Stomach (tissue), 8 donors: ENCODE measurements at regions not wholly inside any gene's neighbourhood (a gene's known extent, or its start where the extent isn't known, plus 50 kb on each side); places are given as distances from the start of the nearest gene placed in this dataset.

Source experiments
- DNase-seq, 2 donors: peaks; one replicate each; pipeline versions ENCODE4 v3.0.0 to v3.0.0-alpha.2; 2013 to 2019
- H3K27ac ChIP-seq, 5 donors: fragments of 200-600 bp in 4 of 5; sonication (generic) in 4 of 5; one replicate each; pipeline ENCODE4 v1.5.1; 2013 to 2019; ENCODE audit warnings: mild to moderate bottlenecking in 1 of 5, moderate library complexity in 1 of 5
- H3K27me3 ChIP-seq, 3 donors: fragments of 200-600 bp; sonication (generic); one replicate each; pipeline ENCODE4 v1.5.1; 2017 to 2019; ENCODE audit warnings: mixed run types in 1 of 3
- H3K36me3 ChIP-seq, 4 donors: fragments of 200-600 bp; sonication (generic); 1 replicate in 3 of 4; 2 replicates in 1 of 4; pipeline ENCODE4 v1.5.1; 2016 to 2019
- H3K4me1 ChIP-seq, 4 donors: fragments of 200-600 bp; sonication (generic); one replicate each; pipeline ENCODE4 v1.5.1; 2016 to 2019
- H3K4me3 ChIP-seq, 4 donors: fragments of 200-600 bp; sonication (generic) in 3 of 4; one replicate each; pipeline ENCODE4 v1.5.1; 2016 to 2019; ENCODE audit warnings: mild to moderate bottlenecking in 1 of 4
- H3K9me3 ChIP-seq, 4 donors: fragments of 200-600 bp; sonication (generic); one replicate each; pipeline ENCODE4 v1.5.1; 2016 to 2019
- CTCF ChIP-seq, 7 experiments: fragments of 450-650 bp in 4 of 7; fragments of 200-600 bp in 3 of 7; sonication (generic) in 3 of 7; IDR thresholded peaks; one replicate each; pipeline ENCODE4 v1.5.1; 2016 to 2019; ENCODE audit warnings: antibody characterized with exemption in 7 of 7, control low read depth in 2 of 7, mild to moderate bottlenecking in 1 of 7
- EP300 ChIP-seq: sonication (generic); formaldehyde crosslinking; IDR thresholded peaks from one replicate; pipeline ENCODE4 v1.6.1; 2017; ENCODE audit warnings: antibody characterized with exemption
- POLR2A ChIP-seq, 4 donors: fragments of 450-650 bp; IDR thresholded peaks; one replicate each; pipeline ENCODE4 v1.6.1; 2016; ENCODE audit warnings: antibody characterized with exemption in 4 of 4, control low read depth in 2 of 4, mild to moderate bottlenecking in 1 of 4, moderate library complexity in 1 of 4
- POLR2AphosphoS5 ChIP-seq, 3 donors: sonication (generic); formaldehyde crosslinking; IDR thresholded peaks; one replicate each; pipeline ENCODE4 v1.6.1; 2016; ENCODE audit warnings: antibody characterized with exemption in 3 of 3
- WGBS, 5 donors: extraction: QIAGEN DNeasy Blood & Tissue Kit in 3 of 5; methylation state at CpG; one replicate each; pipeline versions ENCODE4 v1.1.5 to v1.1.7; 2013 to 2018; 5-methylcytosine and 5-hydroxymethylcytosine counted together
- intact Hi-C: fragments of 100-400 bp; cut with DNase I; formaldehyde crosslinking; loops from one replicate; pipeline ENCODE4 v1.15.1; 2023; ENCODE audit warnings: low total_unique reads
- donor health status: healthy with polysubstance abuse.
- donor health status: Bipolar disorder and iron deficiency.
- donor health status: healthy.

- Histone ChIP-seq H3K9me3 (no peaks in the 10 kb centered on the region), H3K36me3 (no peaks in the 10 kb centered on the region), H3K27ac (no peak overlapping the region), H3K4me3 (no peak overlapping the region), H3K27me3 (no peaks in the 10 kb centered on the region), H3K4me1 (no peaks in the 10 kb centered on the region)
- no peak for DNase-seq
- intact Hi-C loops: no loop called here
- TF ChIP-seq EP300: no peak
- no peak for TF ChIP-seq CTCF (IDR thresholded peaks at IDR 0.05)
- TF ChIP-seq POLR2AphosphoS5 (IDR thresholded peaks at IDR 0.05): no peak
- TF ChIP-seq POLR2A (IDR thresholded peaks at IDR 0.05): no peak
- 51 to 54% (median 52%) methylated on average over 6 of the region's 6 CpGs for WGBS, 5 donors
Measured at GRCh38 chr2:5343785-5344335, 348.3 kb upstream of the SOX11 start.

DNA sequence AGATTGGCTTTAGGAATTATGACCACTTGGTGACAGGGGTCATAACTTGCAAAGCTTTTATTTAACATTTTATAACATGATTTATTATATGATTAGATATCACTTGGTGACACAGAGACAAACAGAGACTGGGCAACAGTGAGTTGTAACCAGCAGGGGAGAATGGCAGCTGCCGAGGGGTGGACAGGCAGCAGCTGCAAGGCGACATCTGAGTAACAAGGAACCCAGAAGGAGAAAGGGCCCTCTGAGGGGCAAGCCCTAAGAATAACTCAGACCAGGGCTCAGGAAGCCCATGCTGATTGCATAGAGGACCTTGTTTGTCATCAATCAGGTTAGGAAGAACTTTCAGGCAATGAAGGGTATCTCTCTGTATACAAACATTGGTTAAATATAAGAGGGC is 339.9 kb upstream of the SOX11 start:
- H3K27me3 ChIP-seq: no peaks in the 10 kb centered on the region
- no peaks in the 10 kb centered on the region for H3K4me1 ChIP-seq
- no peak overlapping the region for H3K27ac ChIP-seq
- intact Hi-C loops: no loop called here
- no peak for DNase-seq
- WGBS, 5 donors: 70 to 88% (median 75%) methylated on average over 2 of the region's 2 CpGs
- no peaks in the 10 kb centered on the region for H3K36me3 ChIP-seq
- TF ChIP-seq POLR2A (IDR thresholded peaks at IDR 0.05): no peak
- TF ChIP-seq POLR2AphosphoS5 (IDR thresholded peaks at IDR 0.05): no peak
- no peak for TF ChIP-seq EP300
- TF ChIP-seq CTCF (IDR thresholded peaks at IDR 0.05): no peak
- H3K9me3 ChIP-seq: no peaks in the 10 kb centered on the region
- no peak overlapping the region for H3K4me3 ChIP-seq

GRCh38 chr2:5353565-5353964 is 338.6 kb upstream of the SOX11 start:
- Histone ChIP-seq H3K9me3 (no peaks in the 10 kb centered on the region), H3K27ac (no peak overlapping the region), H3K27me3 (no peaks in the 10 kb centered on the region), H3K36me3 (no peaks in the 10 kb centered on the region), H3K4me3 (no peak overlapping the region), H3K4me1 (no peaks in the 10 kb centered on the region)
- no peak for DNase-seq
- intact Hi-C loops: no loop called here
- no peak for TF ChIP-seq POLR2A (IDR thresholded peaks at IDR 0.05)
- TF ChIP-seq POLR2AphosphoS5 (IDR thresholded peaks at IDR 0.05): no peak
- no peak for TF ChIP-seq EP300
- TF ChIP-seq CTCF (IDR thresholded peaks at IDR 0.05): no peak
- 25 to 77% (median 36%) methylated on average over 1 of the region's 1 CpG for WGBS, 5 donors

DNA sequence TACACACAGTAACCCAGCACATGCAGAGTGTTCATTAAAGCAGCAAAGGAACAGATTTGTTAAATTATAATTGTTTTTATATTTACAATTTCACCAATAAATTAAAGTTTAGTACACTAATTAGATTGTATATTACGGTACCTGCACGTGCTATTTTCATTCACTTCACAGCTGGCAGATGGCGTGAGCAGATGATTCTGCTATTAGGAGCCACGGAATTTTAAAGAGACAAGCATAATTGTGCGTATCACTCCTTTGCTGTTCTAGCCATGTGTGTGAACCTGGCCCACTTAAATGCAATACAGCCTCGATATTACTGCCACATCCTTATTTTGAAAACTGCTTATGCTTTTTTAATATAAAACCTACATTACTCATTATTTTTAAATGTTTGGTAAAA is 332.8 kb upstream of the SOX11 start:
- intact Hi-C loops: no loop called here
- H3K9me3 ChIP-seq: no peaks in the 10 kb centered on the region
- H3K27me3 ChIP-seq: no peaks in the 10 kb centered on the region
- no peak overlapping the region for H3K4me3 ChIP-seq
- no peak for TF ChIP-seq EP300
- 77 to 85% (median 81%) methylated on average over 6 of the region's 6 CpGs for WGBS, 5 donors
- no peak overlapping the region for H3K27ac ChIP-seq
- no peaks in the 10 kb centered on the region for H3K4me1 ChIP-seq
- no peaks in the 10 kb centered on the region for H3K36me3 ChIP-seq
- no peak for DNase-seq

GRCh38 chr2:5360081-5360480 is 332.1 kb upstream of the SOX11 start:
- TF ChIP-seq EP300 (no peak), CTCF (IDR thresholded peaks at IDR 0.05) (no peak)

More at GRCh38 chr2:5360081-5360480, 332.1 kb upstream of the SOX11 start:
- H3K4me1 ChIP-seq: no peaks in the 10 kb centered on the region
- H3K27ac ChIP-seq: no peak overlapping the region
- intact Hi-C loops: no loop called here
- no peaks in the 10 kb centered on the region for H3K27me3 ChIP-seq
- H3K4me3 ChIP-seq: no peak overlapping the region
- 76 to 91% (median 85%) methylated on average over 9 of the region's 9 CpGs for WGBS, 5 donors
- no peaks in the 10 kb centered on the region for H3K9me3 ChIP-seq
- H3K36me3 ChIP-seq: no peaks in the 10 kb centered on the region
- DNase-seq: no peak
